HT-29 (cell line): ENCODE measurements at regions not wholly inside any gene's neighbourhood (a gene's known extent, or its start where the extent isn't known, plus 50 kb on each side); places are given as distances from the start of the nearest gene placed in this dataset.

Experiments used
- DNase-seq: peaks from one replicate; pipeline ENCODE4 v3.0.0-alpha.2; 2015; ENCODE audit warnings: low spot score

GRCh38 chr5:105730982-105731381 is 1939.8 kb downstream of the EFNA5 start:
- DNase-seq, result no peak

- DNase-seq, result no peak
These were observed 1944.6 kb downstream of the EFNA5 start for GRCh38 chr5:105726093-105726492.

- no peak for DNase-seq
These were observed 1962.3 kb downstream of the EFNA5 start for GRCh38 chr5:105708442-105708841.

GRCh38 chr5:105702323-105702722 is 1968.4 kb downstream of the EFNA5 start:
- DNase-seq, result no peak

- DNase-seq, result no peak
These were observed 1974.3 kb downstream of the EFNA5 start for GRCh38 chr5:105696440-105696839.

GRCh38 chr5:105695941-105696340 is 1974.8 kb downstream of the EFNA5 start:
- DNase-seq, result no peak

- no peak for DNase-seq
These were observed 1981.1 kb downstream of the EFNA5 start for GRCh38 chr5:105689596-105689995.

- DNase-seq, result no peak
These were observed 1982.4 kb downstream of the EFNA5 start for GRCh38 chr5:105688227-105688792.

GRCh38 chr5:105687493-105687892 is 1983.2 kb downstream of the EFNA5 start:
- DNase-seq, result no peak

- DNase-seq, result no peak
These were observed 1984.9 kb downstream of the EFNA5 start for GRCh38 chr5:105685884-105686283.

- no peak for DNase-seq
These were observed 1985.9 kb downstream of the EFNA5 start for GRCh38 chr5:105684799-105685198.

- no peak for DNase-seq
These were observed 1989.8 kb downstream of the EFNA5 start for GRCh38 chr5:105680858-105681475.

- DNase-seq, result no peak
These were observed 1993.4 kb downstream of the EFNA5 start for GRCh38 chr5:105677291-105677690.

GRCh38 chr5:105670596-105670995 is 2000.1 kb downstream of the EFNA5 start:
- no peak for DNase-seq

- DNase-seq, result no peak
These were observed 2007.1 kb downstream of the EFNA5 start for GRCh38 chr5:105663671-105664070.

- DNase-seq, result no peak
These were observed 2011.3 kb downstream of the EFNA5 start for GRCh38 chr5:105659396-105659795.

- DNase-seq, result no peak
These were observed 2030.4 kb downstream of the EFNA5 start for GRCh38 chr5:105640328-105640727.

GRCh38 chr5:105639511-105639910 is 2031.2 kb downstream of the EFNA5 start:
- no peak for DNase-seq

- no peak for DNase-seq
These were observed 2031.7 kb downstream of the EFNA5 start for GRCh38 chr5:105639068-105639467.

GRCh38 chr5:105638437-105638836 is 2032.3 kb downstream of the EFNA5 start:
- no peak for DNase-seq

- no peak for DNase-seq
These were observed 2038.7 kb downstream of the EFNA5 start for GRCh38 chr5:105632043-105632442.

- no peak for DNase-seq
These were observed 2039.9 kb downstream of the EFNA5 start for GRCh38 chr5:105630803-105631202.

GRCh38 chr5:105619725-105620124 is 2051.0 kb downstream of the EFNA5 start:
- no peak for DNase-seq
